HepG2 (cell line): ENCODE measurements at regions not wholly inside any gene's neighbourhood (a gene's known extent, or its start where the extent isn't known, plus 50 kb on each side); places are given as distances from the start of the nearest gene placed in this dataset.
A peak's percentile ranks its signal among the peaks of the same experiment; 100 is the strongest.

Experiments used
- ATAC-seq: fragments of 200-7000 bp; cut with Tn5 transposase; 3 replicates; pipeline ENCODE4 v1.9.1; 2020; ENCODE audit warnings: mild to moderate bottlenecking, moderate library complexity
- BruUV-seq: library from RNA; stranded (reverse); fragments of 400-500 nt; replicated peaks from 2 replicates; lab custom pipeline; 2021; lab: Mats Ljungman, UMichigan
- CTCF ChIA-PET: fragments of 300-600 bp; formaldehyde crosslinking; extraction: SDS; loops from one replicate; lab custom pipeline; 2021; ENCODE audit warnings: low total read pairs, inconsistent platforms, low intra/inter-chr PET ratio; lab: Yijun Ruan, JAX
- POLR2A ChIA-PET: fragments of 350-600 bp; sonication (Branson Sonifier 250); formaldehyde crosslinking; loops from one replicate; lab custom pipeline; 2020; ENCODE audit warnings: antibody characterized with exemption, inconsistent platforms; lab: Yijun Ruan, JAX
- DNase-seq: peaks from one replicate; pipeline ENCODE4 v3.0.0-alpha.2; 2015; ENCODE audit warnings: low spot score
- FAIRE-seq: peaks from 3 replicates; lab custom pipeline; 2011; peaks lifted over from hg19 to GRCh38; lab: Jason Lieb, UNC
- H2AFZ ChIP-seq: one replicate; pipeline ENCODE4 v1.6.1; 2011; ENCODE audit warnings: low read length, inconsistent platforms
- H3K27ac ChIP-seq: fragments of 300-600 bp; 3 replicates; pipeline ENCODE4 v1.8.0; 2011; ENCODE audit warnings: mixed run types, mild to moderate bottlenecking, mixed read lengths, low read length, inconsistent platforms; ENCODE audit not compliant: insufficient read depth; ENCODE audit errors: extremely low read length
- H3K27me3 ChIP-seq, 2 experiments: fragments of 200-600 bp in 1 of 2; 2 replicates in 1 of 2; 3 replicates in 1 of 2; pipeline versions ENCODE4 v1.6.0 to v1.8.0; 2011; ENCODE audit warnings: low read length in 2 of 2, mild to moderate bottlenecking in 2 of 2, moderate library complexity in 2 of 2, inconsistent platforms in 1 of 2; ENCODE audit not compliant: insufficient read depth in 2 of 2, control insufficient read depth in 1 of 2
- H3K36me3 ChIP-seq, 2 experiments: fragments of 200-600 bp in 1 of 2; replicated peaks in 1 of 2; 2 replicates in 1 of 2; 3 replicates in 1 of 2; pipeline versions ENCODE4 v1.5.1 to v1.8.0; 2011; ENCODE audit warnings: low read length in 2 of 2, inconsistent platforms in 1 of 2; ENCODE audit not compliant: insufficient read depth in 2 of 2, control insufficient read depth in 1 of 2
- H3K4me1 ChIP-seq: 2 replicates; pipeline ENCODE4 v1.5.1; 2012; ENCODE audit warnings: low read length, inconsistent platforms; ENCODE audit not compliant: insufficient read depth
- H3K4me2 ChIP-seq: 2 replicates; pipeline ENCODE4 v1.6.0; 2011; ENCODE audit warnings: low read depth, low read length, inconsistent platforms
- H3K4me3 ChIP-seq, 3 experiments: fragments of 200-600 bp in 1 of 3; sonication (generic), shearing (Covaris generic) in 1 of 3; replicated peaks in 1 of 3; 2 replicates each; pipeline ENCODE4 v1.5.1; 2011 to 2016; ENCODE audit warnings: low read length in 3 of 3, inconsistent platforms in 2 of 3, low read depth in 2 of 3, mild to moderate bottlenecking in 2 of 3, control low read depth in 1 of 3, mixed read lengths in 1 of 3; ENCODE audit not compliant: insufficient read depth in 1 of 3
- H3K79me2 ChIP-seq: one replicate; pipeline ENCODE4 v1.6.1; 2011; ENCODE audit warnings: low read length, inconsistent platforms; ENCODE audit not compliant: insufficient read depth
- H3K9ac ChIP-seq: 2 replicates; pipeline ENCODE4 v1.6.0; 2011; ENCODE audit warnings: mild to moderate bottlenecking, low read depth, low read length, inconsistent platforms; ENCODE audit not compliant: insufficient read depth
- H3K9me3 ChIP-seq: 2 replicates; pipeline ENCODE4 v1.5.1; 2012; ENCODE audit warnings: mild to moderate bottlenecking, low read length
- H4K20me1 ChIP-seq: 2 replicates; pipeline ENCODE4 v1.6.0; 2011; ENCODE audit warnings: inconsistent platforms, mild to moderate bottlenecking, low read length, moderate library complexity; ENCODE audit not compliant: insufficient read depth
- GABPB1 ChIP-seq: IDR thresholded peaks from 2 replicates; pipeline ENCODE4 v1.6.1; 2016; ENCODE audit warnings: mild to moderate bottlenecking, missing genetic modification reagents, moderate library complexity, missing compliant biosample characterization
- ZNF629 ChIP-seq: sonication (generic); formaldehyde crosslinking; conservative IDR thresholded peaks from 2 replicates; pipeline ENCODE4 v1.5.0; 2020; ENCODE audit warnings: missing genetic modification reagents
- ZNF639 ChIP-seq: conservative IDR thresholded peaks from 2 replicates; pipeline ENCODE4 v1.6.1; 2018; ENCODE audit warnings: missing genetic modification reagents
- ZNF749 ChIP-seq: sonication (generic); formaldehyde crosslinking; IDR thresholded peaks from 2 replicates; pipeline ENCODE4 v1.8.0; 2022; ENCODE audit warnings: mild to moderate bottlenecking, missing genetic modification reagents, moderate library complexity, borderline replicate concordance
- ZNF782 ChIP-seq: sonication (generic); formaldehyde crosslinking; IDR thresholded peaks from 2 replicates; pipeline ENCODE4 v1.4.0; 2020; ENCODE audit warnings: missing genetic modification reagents, mild to moderate bottlenecking, borderline replicate concordance
- WGBS: methylation state at CpG from one replicate; pipeline ENCODE4 v1.1.6; 2017; ENCODE audit warnings: low lambda C conversion rate; 5-methylcytosine and 5-hydroxymethylcytosine counted together
- in situ Hi-C: cut with HindIII; loops from 2 replicates; pipeline ENCODE4 v1.10.0; 2017; ENCODE audit warnings: low pct_unique_long_range_greater_than_20kb; ENCODE audit not compliant: extremely low pct_ligation_motif_present
- intact Hi-C: fragments of 100-400 bp; cut with micrococcal nuclease; formaldehyde crosslinking; loops from one replicate; pipeline ENCODE4 v1.10.0; 2022; ENCODE audit not compliant: unreplicated experiment
- TF ChIP-seq, protein P1 (sequence below), 2 experiments: sonication (generic) in 1 of 2; formaldehyde crosslinking in 1 of 2; IDR thresholded peaks; 2 replicates each; pipeline versions ENCODE4 v1.4.0 to v1.6.1; 2018 to 2020; ENCODE audit warnings: missing genetic modification reagents in 2 of 2, borderline replicate concordance in 1 of 2, low read depth in 1 of 2, mild to moderate bottlenecking in 1 of 2, missing biosample characterization in 1 of 2

- TF ChIP-seq ZNF639 (CRISPR knock-in tag) (no peak), GABPB1 (CRISPR knock-in tag) (peak; percentile 86), ZNF782 (CRISPR knock-in tag) (no peak), ZNF749 (CRISPR knock-in tag) (0 out of 2 replicates have a peak, but pooled peaks have one; percentile 37)
Measured at GRCh38 chr1:212514056-212514614, 81.4 kb downstream of the NENF start (continued).

DNA sequence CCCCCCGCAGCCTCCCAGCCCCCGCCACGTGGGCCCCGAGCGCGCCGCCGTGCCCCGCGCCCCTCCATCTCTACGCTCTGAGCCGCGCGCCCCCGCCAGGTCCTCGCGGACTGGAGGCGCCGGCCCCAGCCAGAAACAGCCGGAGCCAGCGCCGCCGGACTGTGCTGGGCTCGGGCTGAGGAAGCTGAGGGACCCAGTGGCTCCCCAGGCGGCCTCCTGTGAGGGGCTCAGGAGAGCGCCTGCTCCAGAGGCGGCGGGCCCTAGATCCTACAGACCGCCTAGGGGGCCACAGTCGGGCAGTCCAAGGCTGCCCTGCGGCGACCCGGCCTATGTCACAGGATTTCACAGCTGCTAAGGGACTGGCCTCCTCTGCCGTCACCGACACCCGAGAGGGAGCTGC lies 82.1 kb downstream of the NENF start:
- DNase-seq: no peak
- in situ Hi-C loops: no loop called here
- CTCF ChIA-PET: no interaction called here
- Histone ChIP-seq H3K9ac (no peak overlapping the region), H3K36me3 (no peaks in the 10 kb centered on the region), H4K20me1 (no peaks in the 10 kb centered on the region), H3K4me1 (peaks cover 22% of the 10 kb centered on the region), H2AFZ (no peak overlapping the region), H3K27me3 (peaks cover 0 to 15% of the 10 kb centered on the region in 2 experiments; a peak in 3 of 5 replicates), H3K79me2 (no peaks in the 10 kb centered on the region), H3K9me3 (no peaks in the 10 kb centered on the region), H3K4me2 (no peak overlapping the region), H3K4me3 (no peak overlapping the region), H3K27ac (no peak overlapping the region)
- ATAC-seq: no peak
- POLR2A ChIA-PET: no interaction called here
- WGBS: 53% methylated on average over 3 of the region's 36 CpGs
- TF ChIP-seq, protein P1, sequence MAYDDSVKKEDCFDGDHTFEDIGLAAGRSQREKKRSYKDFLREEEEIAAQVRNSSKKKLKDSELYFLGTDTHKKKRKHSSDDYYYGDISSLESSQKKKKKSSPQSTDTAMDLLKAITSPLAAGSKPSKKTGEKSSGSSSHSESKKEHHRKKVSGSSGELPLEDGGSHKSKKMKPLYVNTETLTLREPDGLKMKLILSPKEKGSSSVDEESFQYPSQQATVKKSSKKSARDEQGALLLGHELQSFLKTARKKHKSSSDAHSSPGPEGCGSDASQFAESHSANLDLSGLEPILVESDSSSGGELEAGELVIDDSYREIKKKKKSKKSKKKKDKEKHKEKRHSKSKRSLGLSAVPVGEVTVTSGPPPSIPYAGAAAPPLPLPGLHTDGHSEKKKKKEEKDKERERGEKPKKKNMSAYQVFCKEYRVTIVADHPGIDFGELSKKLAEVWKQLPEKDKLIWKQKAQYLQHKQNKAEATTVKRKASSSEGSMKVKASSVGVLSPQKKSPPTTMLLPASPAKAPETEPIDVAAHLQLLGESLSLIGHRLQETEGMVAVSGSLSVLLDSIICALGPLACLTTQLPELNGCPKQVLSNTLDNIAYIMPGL (CRISPR knock-in tag; IDR thresholded peaks at IDR 0.05; ENCODE audit: borderline replicate concordance in 1 of 2, low read depth in 1 of 2): no peak
- no peak for TF ChIP-seq ZNF629
- intact Hi-C loops: loop anchor here (5.0 kb wide), 1 partner anchor 37 kb away; no protein-coding TSS in a partner anchor
- FAIRE-seq: no peak
- no TSS peak for BruUV-seq
